Breast epithelium (tissue), 4 donors: ENCODE measurements at regions not wholly inside any gene's neighbourhood (a gene's known extent, or its start where the extent isn't known, plus 50 kb on each side); places are given as distances from the start of the nearest gene placed in this dataset.

ENCODE experiments used
- DNase-seq, 2 donors: peaks; one replicate each; pipeline ENCODE4 v3.0.0-alpha.2; 2019; ENCODE audit warnings: low spot score in 2 of 2
- H3K27ac ChIP-seq, 2 donors: fragments of 200-600 bp; sonication (generic) in 1 of 2; one replicate each; pipeline ENCODE4 v1.5.1; 2016 to 2019; ENCODE audit warnings: mild to moderate bottlenecking in 1 of 2
- H3K27me3 ChIP-seq, 2 donors: fragments of 200-600 bp; sonication (generic) in 1 of 2; one replicate each; pipeline versions ENCODE4 v1.5.1 to v1.6.0; 2017 to 2019; ENCODE audit warnings: control low read depth in 1 of 2, mild to moderate bottlenecking in 1 of 2
- H3K36me3 ChIP-seq: fragments of 200-600 bp; one replicate; pipeline ENCODE4 v1.5.1; 2019
- H3K4me1 ChIP-seq, 2 donors: fragments of 200-600 bp; sonication (generic); one replicate each; pipeline ENCODE4 v1.5.1; 2016 to 2019; ENCODE audit warnings: control low read depth in 1 of 2
- H3K4me3 ChIP-seq, 3 donors: fragments of 200-600 bp; sonication (generic); 1 replicate in 2 of 3; 2 replicates in 1 of 3; pipeline ENCODE4 v1.5.1; 2016 to 2019; ENCODE audit warnings: mild to moderate bottlenecking in 3 of 3, moderate library complexity in 2 of 3
- H3K9me3 ChIP-seq, 2 donors: fragments of 200-600 bp; sonication (generic) in 1 of 2; one replicate each; pipeline ENCODE4 v1.5.1; 2016 to 2019; ENCODE audit warnings: control low read depth in 1 of 2
- CTCF ChIP-seq, 3 donors: fragments of 450-650 bp; IDR thresholded peaks; one replicate each; pipeline ENCODE4 v1.5.1; 2016 to 2017; ENCODE audit warnings: antibody characterized with exemption in 3 of 3, mild to moderate bottlenecking in 3 of 3, moderate library complexity in 3 of 3
- POLR2A ChIP-seq: fragments of 450-650 bp; IDR thresholded peaks from one replicate; pipeline ENCODE4 v1.6.1; 2016; ENCODE audit warnings: antibody characterized with exemption, mild to moderate bottlenecking, moderate library complexity
- POLR2AphosphoS5 ChIP-seq, 3 donors: sonication (generic); formaldehyde crosslinking; IDR thresholded peaks; one replicate each; pipeline ENCODE4 v1.6.1; 2017; ENCODE audit warnings: antibody characterized with exemption in 3 of 3
- intact Hi-C: fragments of 100-400 bp; cut with DNase I; formaldehyde crosslinking; loops from one replicate; pipeline ENCODE4 v1.15.1; 2023; ENCODE audit warnings: low total_unique reads

GRCh38 chr14:71473843-71474242 is 458.4 kb upstream of the RGS6 start:
- H3K9me3 ChIP-seq: no peaks in the 10 kb centered on the region
- no peaks in the 10 kb centered on the region for H3K4me1 ChIP-seq
- no peak overlapping the region for H3K27ac ChIP-seq
- no peak overlapping the region for H3K4me3 ChIP-seq
- H3K36me3 ChIP-seq: no peaks in the 10 kb centered on the region
- DNase-seq: no peak
- intact Hi-C loops: no loop called here
- H3K27me3 ChIP-seq: no peaks in the 10 kb centered on the region
- no peak for TF ChIP-seq POLR2A
- TF ChIP-seq CTCF (IDR thresholded peaks at IDR 0.05): no peak
- TF ChIP-seq POLR2AphosphoS5 (IDR thresholded peaks at IDR 0.05): no peak

GRCh38 chr14:71474301-71475265 is 457.6 kb upstream of the RGS6 start:
- Histone ChIP-seq H3K4me1 (no peaks in the 10 kb centered on the region), H3K27ac (no peak overlapping the region), H3K27me3 (no peaks in the 10 kb centered on the region), H3K36me3 (no peaks in the 10 kb centered on the region), H3K4me3 (no peak overlapping the region), H3K9me3 (no peaks in the 10 kb centered on the region)
- DNase-seq: no peak
- intact Hi-C loops: no loop called here
- TF ChIP-seq CTCF (IDR thresholded peaks at IDR 0.05): no peak
- TF ChIP-seq POLR2AphosphoS5 (IDR thresholded peaks at IDR 0.05): no peak
- no peak for TF ChIP-seq POLR2A

- Histone ChIP-seq H3K36me3 (no peaks in the 10 kb centered on the region), H3K27ac (no peak overlapping the region), H3K27me3 (no peaks in the 10 kb centered on the region), H3K9me3 (no peaks in the 10 kb centered on the region), H3K4me3 (no peak overlapping the region), H3K4me1 (no peaks in the 10 kb centered on the region)
- intact Hi-C loops: no loop called here
- no peak for DNase-seq
- no peak for TF ChIP-seq POLR2AphosphoS5 (IDR thresholded peaks at IDR 0.05)
- TF ChIP-seq POLR2A: no peak
- TF ChIP-seq CTCF (IDR thresholded peaks at IDR 0.05): no peak
These were observed 456.3 kb upstream of the RGS6 start for GRCh38 chr14:71475916-71476315.

GRCh38 chr14:71478542-71478941 is 453.7 kb upstream of the RGS6 start:
- H3K27ac ChIP-seq: no peak overlapping the region

More at GRCh38 chr14:71478542-71478941, 453.7 kb upstream of the RGS6 start:
- intact Hi-C loops: no loop called here
- no peaks in the 10 kb centered on the region for H3K36me3 ChIP-seq
- H3K4me1 ChIP-seq: no peaks in the 10 kb centered on the region
- H3K9me3 ChIP-seq: no peaks in the 10 kb centered on the region
- H3K27me3 ChIP-seq: no peaks in the 10 kb centered on the region
- H3K4me3 ChIP-seq: no peak overlapping the region
- TF ChIP-seq POLR2A: no peak
- TF ChIP-seq CTCF (IDR thresholded peaks at IDR 0.05): no peak
- no peak for TF ChIP-seq POLR2AphosphoS5 (IDR thresholded peaks at IDR 0.05)
- DNase-seq: no peak
